BJ (cell line): ENCODE measurements at regions not wholly inside any gene's neighbourhood (a gene's known extent, or its start where the extent isn't known, plus 50 kb on each side); places are given as distances from the start of the nearest gene placed in this dataset.

ENCODE experiments used
- CTCF ChIA-PET: fragments of 350-600 bp; formaldehyde crosslinking; extraction: SDS; loops from one replicate; lab custom pipeline; 2021; ENCODE audit warnings: antibody characterized with exemption, inconsistent platforms; lab: Yijun Ruan, JAX
- POLR2A ChIA-PET: fragments of 300-600 bp; sonication (Branson Sonifier 250); formaldehyde crosslinking; extraction: SDS; loops from one replicate; lab custom pipeline; 2021; ENCODE audit warnings: antibody characterized with exemption; lab: Charles Lee
- DNase-seq: peaks from one replicate; pipeline ENCODE4 v3.0.0-alpha.2; 2011; ENCODE audit warnings: low read depth
- H3K27me3 ChIP-seq: 2 replicates; pipeline ENCODE4 v1.6.0; 2011; ENCODE audit warnings: low read length; ENCODE audit not compliant: control insufficient read depth, insufficient read depth
- H3K36me3 ChIP-seq: 2 replicates; pipeline ENCODE4 v1.5.1; 2011; ENCODE audit warnings: low read length; ENCODE audit not compliant: control insufficient read depth, insufficient read depth
- H3K4me3 ChIP-seq: 2 replicates; pipeline ENCODE4 v1.5.1; 2011; ENCODE audit warnings: low read depth, mild to moderate bottlenecking, control low read depth, low read length
- TF ChIP-seq, protein P1 (sequence below): IDR thresholded peaks from 2 replicates; pipeline ENCODE4 v1.5.1; 2011; ENCODE audit warnings: low read depth, mild to moderate bottlenecking, control low read depth, inconsistent platforms, low read length, moderate library complexity; ENCODE audit not compliant: insufficient read depth

GRCh38 chr21:35764077-35764476, 296.2 kb downstream of the SETD4 start:
- ChIA-PET CTCF (interaction anchor here (1.4 to 1.6 kb wide), 2 partner anchors 11 to 16 kb away, joined by 3 read pairs; no protein-coding TSS in a partner anchor), POLR2A (no interaction called here)
- no peaks in the 10 kb centered on the region for H3K36me3 ChIP-seq
- no peak overlapping the region for H3K4me3 ChIP-seq
- no peak for DNase-seq
- TF ChIP-seq, protein P1, sequence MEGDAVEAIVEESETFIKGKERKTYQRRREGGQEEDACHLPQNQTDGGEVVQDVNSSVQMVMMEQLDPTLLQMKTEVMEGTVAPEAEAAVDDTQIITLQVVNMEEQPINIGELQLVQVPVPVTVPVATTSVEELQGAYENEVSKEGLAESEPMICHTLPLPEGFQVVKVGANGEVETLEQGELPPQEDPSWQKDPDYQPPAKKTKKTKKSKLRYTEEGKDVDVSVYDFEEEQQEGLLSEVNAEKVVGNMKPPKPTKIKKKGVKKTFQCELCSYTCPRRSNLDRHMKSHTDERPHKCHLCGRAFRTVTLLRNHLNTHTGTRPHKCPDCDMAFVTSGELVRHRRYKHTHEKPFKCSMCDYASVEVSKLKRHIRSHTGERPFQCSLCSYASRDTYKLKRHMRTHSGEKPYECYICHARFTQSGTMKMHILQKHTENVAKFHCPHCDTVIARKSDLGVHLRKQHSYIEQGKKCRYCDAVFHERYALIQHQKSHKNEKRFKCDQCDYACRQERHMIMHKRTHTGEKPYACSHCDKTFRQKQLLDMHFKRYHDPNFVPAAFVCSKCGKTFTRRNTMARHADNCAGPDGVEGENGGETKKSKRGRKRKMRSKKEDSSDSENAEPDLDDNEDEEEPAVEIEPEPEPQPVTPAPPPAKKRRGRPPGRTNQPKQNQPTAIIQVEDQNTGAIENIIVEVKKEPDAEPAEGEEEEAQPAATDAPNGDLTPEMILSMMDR = no peak
- no peaks in the 10 kb centered on the region for H3K27me3 ChIP-seq

- Histone ChIP-seq H3K4me3 (no peak overlapping the region), H3K36me3 (no peaks in the 10 kb centered on the region), H3K27me3 (no peaks in the 10 kb centered on the region)
- POLR2A ChIA-PET = no interaction called here
- TF ChIP-seq, protein P1 = no peak
- CTCF ChIA-PET = no interaction called here
- no peak for DNase-seq
These were observed 305.7 kb downstream of the SETD4 start for GRCh38 chr21:35754583-35754982.

DNA sequence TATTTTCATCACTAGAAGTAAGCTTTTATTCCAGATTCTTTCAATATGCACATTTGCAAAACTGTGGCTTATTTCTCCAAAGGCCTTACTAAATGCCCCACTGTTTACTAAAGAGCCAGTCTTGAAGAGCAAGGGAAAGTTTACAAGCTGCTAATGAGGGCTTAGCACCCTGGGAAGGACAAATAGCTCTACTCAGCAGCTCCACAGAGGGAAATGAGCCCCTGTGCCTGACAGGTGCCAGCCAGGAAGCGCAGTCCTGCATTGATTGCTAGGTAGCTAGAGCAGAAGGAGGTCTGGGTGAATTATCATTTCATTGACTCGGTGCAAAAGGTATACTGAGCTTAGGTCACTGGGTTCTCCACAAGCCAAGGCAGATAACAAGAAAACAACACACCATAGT, 307.0 kb downstream of the SETD4 start:
- TF ChIP-seq, protein P1 = no peak
- DNase-seq = no peak
- POLR2A ChIA-PET = no interaction called here
- Histone ChIP-seq H3K4me3 (no peak overlapping the region), H3K27me3 (no peaks in the 10 kb centered on the region), H3K36me3 (no peaks in the 10 kb centered on the region)
- CTCF ChIA-PET = interaction anchor here (0.7 to 1.1 kb wide), 3 partner anchors 10 to 13 kb away, joined by 3 read pairs; no protein-coding TSS in a partner anchor

- TF ChIP-seq, protein P1 = no peak
- POLR2A ChIA-PET = no interaction called here
- no peak for DNase-seq
- Histone ChIP-seq H3K27me3 (no peaks in the 10 kb centered on the region), H3K4me3 (no peak overlapping the region), H3K36me3 (no peaks in the 10 kb centered on the region)
- CTCF ChIA-PET = no interaction called here
These were observed 309.2 kb downstream of the SETD4 start for GRCh38 chr21:35751171-35751570.

DNA sequence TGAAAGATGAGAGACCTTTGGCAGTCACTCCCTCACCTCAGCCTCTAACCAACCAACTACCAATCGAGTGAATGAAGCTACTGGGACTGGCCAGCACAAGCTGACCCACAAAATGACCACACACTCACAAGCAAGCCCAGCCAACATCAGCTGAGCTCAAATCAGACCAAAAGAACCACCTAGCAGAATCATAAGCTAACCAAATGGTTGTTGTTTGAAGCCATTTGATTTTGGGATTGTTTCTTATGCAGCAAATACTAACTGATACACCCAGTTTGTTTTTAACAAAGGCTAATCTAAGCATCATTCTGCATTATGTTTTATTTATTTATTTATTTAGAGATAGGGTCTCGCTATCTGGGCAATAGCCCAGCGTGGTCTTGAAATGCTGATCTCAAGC, 310.4 kb downstream of the SETD4 start:
- Histone ChIP-seq H3K27me3 (no peaks in the 10 kb centered on the region), H3K4me3 (no peak overlapping the region), H3K36me3 (no peaks in the 10 kb centered on the region)
- POLR2A ChIA-PET = no interaction called here
- TF ChIP-seq, protein P1 = no peak
- CTCF ChIA-PET = interaction anchor here (0.8 kb wide), 2 partner anchors 16 to 43 kb away, joined by 3 read pairs; no protein-coding TSS in a partner anchor
- no peak for DNase-seq
